Neutrophil (primary cell): ENCODE measurements at regions not wholly inside any gene's neighbourhood (a gene's known extent, or its start where the extent isn't known, plus 50 kb on each side); places are given as distances from the start of the nearest gene placed in this dataset.

Experiments
- H3K27ac ChIP-seq: fragments of 200-600 bp; sonication (generic); 2 replicates; pipeline ENCODE4 v1.5.1; 2016; ENCODE audit warnings: mild to moderate bottlenecking, moderate library complexity
- H3K27me3 ChIP-seq: fragments of 200-600 bp; sonication (generic); 2 replicates; pipeline ENCODE4 v1.6.0; 2016; ENCODE audit warnings: mild to moderate bottlenecking
- H3K36me3 ChIP-seq: fragments of 200-600 bp; sonication (generic); 2 replicates; pipeline ENCODE4 v1.5.1; 2017
- H3K4me1 ChIP-seq, 2 experiments: fragments of 200-600 bp in 1 of 2; sonication (generic) in 1 of 2; 1 replicate in 1 of 2; 2 replicates in 1 of 2; pipeline versions ENCODE4 v1.5.1 to v1.6.1; 2013 to 2016; ENCODE audit warnings: low read depth in 1 of 2, low read length in 1 of 2, mild to moderate bottlenecking in 1 of 2, moderate library complexity in 1 of 2; ENCODE audit not compliant: control insufficient read depth in 1 of 2, insufficient read depth in 1 of 2
- H3K4me3 ChIP-seq, 2 experiments: fragments of 200-600 bp in 1 of 2; sonication (generic) in 1 of 2; 1 replicate in 1 of 2; 2 replicates in 1 of 2; pipeline ENCODE4 v1.5.1; 2013 to 2016; ENCODE audit warnings: low read depth in 1 of 2, low read length in 1 of 2, mild to moderate bottlenecking in 1 of 2, moderate library complexity in 1 of 2
- H3K9me3 ChIP-seq: fragments of 200-600 bp; sonication (generic); 2 replicates; pipeline ENCODE4 v1.5.1; 2016
- TF ChIP-seq, protein P1 (sequence below): fragments of 200-600 bp; sonication (generic); IDR thresholded peaks from 2 replicates; pipeline ENCODE4 v1.5.1; 2016; ENCODE audit warnings: antibody characterized with exemption

DNA sequence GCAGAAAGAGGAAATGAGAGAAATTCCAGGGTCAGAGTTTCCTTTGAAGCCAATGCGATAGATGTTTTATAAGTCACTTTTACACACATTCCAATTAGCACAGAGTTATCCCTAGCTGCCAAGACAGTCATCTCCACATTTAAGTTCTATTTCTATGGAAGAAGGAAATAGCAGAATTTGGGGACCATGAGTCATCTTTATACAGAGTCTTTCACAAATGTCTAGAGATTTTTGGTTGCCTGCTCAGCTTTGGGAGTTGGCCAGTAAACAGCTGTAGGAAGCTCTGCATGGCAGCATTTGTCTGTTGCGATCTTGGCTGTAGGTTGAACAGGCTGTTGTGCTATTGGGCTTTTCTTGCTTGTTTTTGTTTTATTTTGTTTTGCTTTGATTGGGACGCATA lies 884.3 kb downstream of the GALC start:
- H3K4me3 ChIP-seq, result no peak overlapping the region

DNA sequence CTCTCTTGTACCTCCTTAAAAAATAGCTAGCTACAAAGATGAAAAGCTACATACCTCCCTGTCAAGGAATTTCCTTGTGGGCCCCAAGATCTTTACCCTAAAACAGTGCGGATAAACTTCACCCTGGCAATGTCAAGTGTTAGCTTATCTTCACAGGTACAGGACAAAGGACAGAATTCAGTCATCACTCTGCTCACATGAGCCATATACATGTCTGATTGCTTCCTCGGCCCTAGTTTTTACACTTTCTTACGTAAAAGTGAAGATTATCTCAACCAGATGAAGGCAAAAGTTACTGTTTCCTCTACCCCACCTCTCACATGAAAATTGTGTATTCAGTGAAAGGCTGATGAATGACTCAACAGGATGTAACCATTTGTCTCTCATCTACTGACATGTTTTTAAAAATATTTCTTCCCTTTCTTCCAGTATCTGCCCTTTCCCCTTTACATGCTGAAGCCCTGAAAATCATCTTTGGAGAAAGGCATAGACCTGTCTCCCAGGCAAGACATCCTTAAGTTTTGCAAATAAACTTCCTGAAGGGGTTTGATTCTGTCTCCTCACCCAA lies 890.1 kb downstream of the GALC start:
- Histone ChIP-seq H3K36me3 (no peaks in the 10 kb centered on the region), H3K27me3 (no peaks in the 10 kb centered on the region), H3K27ac (no peak overlapping the region), H3K4me3 (no peak overlapping the region), H3K9me3 (no peaks in the 10 kb centered on the region), H3K4me1 (no peaks in the 10 kb centered on the region)
- TF ChIP-seq, protein P1, sequence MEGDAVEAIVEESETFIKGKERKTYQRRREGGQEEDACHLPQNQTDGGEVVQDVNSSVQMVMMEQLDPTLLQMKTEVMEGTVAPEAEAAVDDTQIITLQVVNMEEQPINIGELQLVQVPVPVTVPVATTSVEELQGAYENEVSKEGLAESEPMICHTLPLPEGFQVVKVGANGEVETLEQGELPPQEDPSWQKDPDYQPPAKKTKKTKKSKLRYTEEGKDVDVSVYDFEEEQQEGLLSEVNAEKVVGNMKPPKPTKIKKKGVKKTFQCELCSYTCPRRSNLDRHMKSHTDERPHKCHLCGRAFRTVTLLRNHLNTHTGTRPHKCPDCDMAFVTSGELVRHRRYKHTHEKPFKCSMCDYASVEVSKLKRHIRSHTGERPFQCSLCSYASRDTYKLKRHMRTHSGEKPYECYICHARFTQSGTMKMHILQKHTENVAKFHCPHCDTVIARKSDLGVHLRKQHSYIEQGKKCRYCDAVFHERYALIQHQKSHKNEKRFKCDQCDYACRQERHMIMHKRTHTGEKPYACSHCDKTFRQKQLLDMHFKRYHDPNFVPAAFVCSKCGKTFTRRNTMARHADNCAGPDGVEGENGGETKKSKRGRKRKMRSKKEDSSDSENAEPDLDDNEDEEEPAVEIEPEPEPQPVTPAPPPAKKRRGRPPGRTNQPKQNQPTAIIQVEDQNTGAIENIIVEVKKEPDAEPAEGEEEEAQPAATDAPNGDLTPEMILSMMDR, result no peak

More for the DNA sequence above, 884.3 kb downstream of the GALC start:
- Histone ChIP-seq H3K4me1 (no peaks in the 10 kb centered on the region), H3K27me3 (no peaks in the 10 kb centered on the region), H3K36me3 (no peaks in the 10 kb centered on the region), H3K9me3 (no peaks in the 10 kb centered on the region), H3K27ac (no peak overlapping the region)
- TF ChIP-seq, protein P1, result no peak

DNA sequence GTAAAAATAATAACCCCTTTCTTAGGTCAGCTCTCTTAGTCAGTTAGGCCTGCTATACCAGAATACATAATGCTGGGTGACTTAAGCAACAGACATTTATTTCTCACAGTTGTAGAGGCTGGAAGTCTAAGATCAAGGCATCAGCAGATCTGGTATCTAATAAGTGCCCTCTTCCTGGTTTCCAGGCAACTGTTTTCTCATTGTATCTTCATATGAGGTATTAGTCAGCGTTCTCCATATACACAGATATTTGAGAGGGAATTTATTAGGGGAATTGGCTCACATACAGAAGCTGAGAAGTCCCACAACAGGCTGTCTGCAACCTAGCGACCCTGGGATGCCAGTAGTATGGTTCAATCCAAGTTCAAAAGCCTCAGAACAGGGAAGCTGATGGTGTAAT lies 896.0 kb downstream of the GALC start:
- H3K27me3 ChIP-seq, result no peaks in the 10 kb centered on the region
- no peaks in the 10 kb centered on the region for H3K9me3 ChIP-seq
- no peak overlapping the region for H3K4me3 ChIP-seq
- no peak overlapping the region for H3K27ac ChIP-seq
- no peaks in the 10 kb centered on the region for H3K36me3 ChIP-seq
- TF ChIP-seq, protein P1, result no peak
- H3K4me1 ChIP-seq, result no peaks in the 10 kb centered on the region

DNA sequence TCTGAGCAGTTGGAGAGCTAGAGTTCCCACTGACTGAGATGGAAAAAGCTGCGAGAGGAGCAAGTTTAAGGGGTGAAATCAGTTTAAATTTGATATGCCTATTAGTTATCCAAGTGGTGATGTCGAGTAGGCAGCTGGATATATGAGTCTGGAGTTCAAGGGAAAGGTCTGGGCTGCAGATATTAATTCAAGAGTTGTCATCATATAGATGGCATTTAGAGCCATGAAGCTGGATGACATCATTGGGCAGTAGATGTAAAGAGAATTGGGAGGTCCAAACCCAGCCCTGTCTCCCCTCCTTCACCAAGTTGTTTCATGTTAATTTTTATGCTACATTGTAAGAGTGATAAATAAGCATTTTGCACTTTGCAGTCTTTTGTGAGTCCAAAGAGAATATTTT lies 898.1 kb downstream of the GALC start:
- TF ChIP-seq, protein P1, result no peak
- Histone ChIP-seq H3K27me3 (no peaks in the 10 kb centered on the region), H3K4me3 (no peak overlapping the region), H3K9me3 (no peaks in the 10 kb centered on the region), H3K4me1 (no peaks in the 10 kb centered on the region), H3K27ac (no peak overlapping the region), H3K36me3 (no peaks in the 10 kb centered on the region)

DNA sequence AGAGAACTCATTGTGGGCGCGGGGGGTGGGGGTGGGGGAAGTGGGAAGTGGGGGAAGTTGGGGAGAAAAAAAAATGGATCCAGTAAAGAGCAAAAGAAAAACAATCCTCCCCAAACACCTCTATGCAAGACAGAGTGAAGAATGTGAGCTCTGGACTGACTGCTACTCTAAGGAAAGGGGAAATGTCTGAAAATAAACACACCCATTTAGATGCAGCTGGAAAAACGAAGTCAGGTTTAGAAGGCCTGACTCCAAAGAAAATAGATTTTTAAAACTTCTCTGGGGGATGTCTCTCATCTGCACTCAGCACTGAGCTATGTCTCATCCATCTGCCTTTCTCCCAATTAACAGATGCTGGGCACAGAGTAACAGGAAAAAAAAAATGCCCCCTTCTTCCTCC lies 904.4 kb downstream of the GALC start:
- no peak overlapping the region for H3K27ac ChIP-seq
- no peaks in the 10 kb centered on the region for H3K27me3 ChIP-seq
- no peaks in the 10 kb centered on the region for H3K4me1 ChIP-seq
- TF ChIP-seq, protein P1, result no peak
- no peaks in the 10 kb centered on the region for H3K9me3 ChIP-seq
- H3K36me3 ChIP-seq, result no peaks in the 10 kb centered on the region
- H3K4me3 ChIP-seq, result no peak overlapping the region

DNA sequence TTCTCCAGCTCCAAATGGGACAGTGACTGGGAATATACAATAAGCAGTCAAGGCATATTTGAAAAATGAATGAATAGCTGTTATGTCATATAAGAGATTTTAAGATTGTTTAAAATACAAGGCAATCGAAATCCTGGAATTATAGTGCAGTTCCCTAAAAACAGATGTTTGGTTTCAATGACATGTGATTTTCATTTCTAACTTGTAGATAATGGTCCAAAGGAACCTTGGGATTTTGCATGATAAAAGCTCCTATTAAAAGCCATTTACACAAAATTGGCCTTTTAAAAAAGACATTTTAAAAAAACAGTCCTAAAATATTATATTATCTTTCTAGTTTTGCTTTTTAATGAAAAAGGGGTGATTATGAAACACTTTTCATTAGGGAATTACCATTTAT lies 905.1 kb downstream of the GALC start:
- Histone ChIP-seq H3K4me1 (no peaks in the 10 kb centered on the region), H3K9me3 (no peaks in the 10 kb centered on the region), H3K36me3 (no peaks in the 10 kb centered on the region), H3K27ac (no peak overlapping the region), H3K4me3 (no peak overlapping the region), H3K27me3 (no peaks in the 10 kb centered on the region)
- TF ChIP-seq, protein P1, result no peak
